GOT3 (cell line): ENCODE measurements at regions not wholly inside any gene's neighbourhood (a gene's known extent, or its start where the extent isn't known, plus 50 kb on each side); places are given as distances from the start of the nearest gene placed in this dataset.
"Not testable (repeated sequence)": the region's sequence is repeated elsewhere in the genome, so short reads cannot be mapped to it uniquely, and the experiment has no call there.

Experiments
- DNase-seq: peaks from one replicate; lab custom pipeline; 2025; ENCODE audit warnings: mixed read lengths; lab: John Stamatoyannopoulos, UW

DNA sequence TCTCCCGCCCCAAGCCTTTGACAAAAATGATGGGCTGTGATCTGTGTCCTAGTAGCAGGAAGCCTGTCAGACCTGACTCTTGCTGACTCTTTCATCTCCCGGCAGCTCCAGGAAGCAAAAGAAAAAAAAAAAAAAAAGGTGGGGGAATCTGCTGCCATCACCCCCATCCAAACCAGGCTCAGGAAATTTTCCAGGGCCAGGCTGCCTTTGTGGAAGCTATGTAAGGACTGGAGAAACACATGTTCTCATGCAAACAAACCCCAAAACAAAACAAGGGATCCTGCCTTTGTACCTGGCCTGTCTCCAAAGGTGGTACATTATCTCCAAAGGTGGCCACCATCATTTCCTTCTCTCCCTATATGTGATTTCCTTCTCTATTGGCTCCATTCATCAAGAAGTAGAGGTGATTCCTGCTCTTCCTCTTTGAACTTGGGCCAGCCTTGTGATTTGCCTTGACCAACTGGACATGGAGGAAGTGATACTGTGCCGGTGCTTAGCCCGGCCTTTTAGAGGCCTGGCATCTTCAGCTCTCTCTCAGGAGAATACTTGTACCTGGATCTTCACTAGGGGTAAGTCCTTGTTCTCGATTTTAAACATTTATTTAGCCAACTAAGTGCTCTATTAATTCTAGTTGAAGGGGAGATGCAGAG lies 192.2 kb upstream of the SVIL start:
- no peak for DNase-seq

DNA sequence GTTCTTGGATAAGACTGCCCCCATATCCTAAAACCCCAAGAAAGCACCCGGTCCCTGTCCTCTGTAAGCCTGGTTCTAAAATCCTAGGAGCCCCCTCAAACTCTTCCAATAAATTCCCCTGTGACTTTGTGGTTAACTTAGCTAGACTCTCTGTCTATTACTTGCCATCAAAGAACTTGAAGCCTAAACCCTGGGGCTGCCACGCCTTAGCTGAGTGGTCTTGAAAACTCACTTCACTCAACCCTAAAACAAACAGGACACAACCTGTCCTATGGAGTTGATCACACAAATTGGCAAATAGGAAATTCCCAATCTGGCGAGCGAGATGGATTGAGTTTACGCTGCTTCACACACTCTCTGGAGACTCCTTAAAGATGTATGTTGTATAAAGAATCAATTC lies 191.4 kb upstream of the SVIL start:
- no peak for DNase-seq

DNA sequence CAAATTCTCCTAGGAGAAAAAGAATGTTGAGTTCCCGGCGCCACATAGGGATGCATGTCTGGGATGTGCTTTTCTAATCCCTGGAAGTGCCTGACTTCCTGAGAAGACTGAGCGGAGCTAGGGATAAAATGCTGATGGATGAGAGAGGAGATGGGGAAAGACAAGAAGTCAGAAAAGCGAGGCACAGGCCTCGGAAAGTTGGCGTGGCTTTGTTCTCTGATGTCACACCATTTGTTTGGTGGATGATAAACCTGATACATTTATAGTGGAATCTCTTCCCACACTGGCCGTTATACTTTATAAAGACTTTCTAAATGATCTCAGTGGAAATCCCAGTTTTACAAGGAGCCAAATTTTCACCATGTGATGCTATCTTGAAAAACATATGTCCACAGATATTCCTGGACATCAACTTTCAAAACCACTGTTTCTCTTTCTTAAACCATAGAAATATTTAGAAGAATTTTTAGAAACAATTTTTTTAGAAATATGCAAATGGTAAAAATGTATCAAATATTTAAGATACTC lies 188.8 kb upstream of the SVIL start:
- no peak for DNase-seq

GRCh38 chr10:29820890-29821461 lies 186.2 kb upstream of the SVIL start:
- no peak for DNase-seq

- no peak for DNase-seq
Measured at GRCh38 chr10:29816801-29817558, 182.2 kb upstream of the SVIL start.

DNA sequence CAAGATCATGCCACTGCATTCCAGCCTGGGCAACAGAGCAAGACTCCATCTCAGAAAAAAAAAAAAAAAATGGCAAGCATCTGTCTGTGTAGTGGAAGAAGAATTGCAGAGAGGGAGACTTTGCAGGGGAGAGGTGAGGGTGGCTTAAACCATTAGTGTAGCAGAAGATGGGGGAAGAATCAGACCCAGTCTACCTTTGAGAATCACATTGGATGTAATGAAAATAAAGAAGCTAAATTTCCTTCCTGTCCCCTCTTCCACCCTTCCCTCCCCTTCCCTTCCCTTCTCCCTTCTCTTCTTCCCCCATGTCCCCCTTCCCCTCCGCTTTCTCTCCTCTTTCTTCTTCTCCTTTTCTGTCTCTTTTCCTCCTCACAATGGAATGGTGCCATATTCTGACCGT lies 180.8 kb upstream of the SVIL start:
- DNase-seq: no peak

GRCh38 chr10:29811751-29812427 lies 177.1 kb upstream of the SVIL start:
- DNase-seq: no peak

- no peak for DNase-seq
Measured at GRCh38 chr10:29810816-29811215, 176.0 kb upstream of the SVIL start.

GRCh38 chr10:29810231-29810630 lies 175.5 kb upstream of the SVIL start:
- not testable (repeated sequence) for DNase-seq

DNA sequence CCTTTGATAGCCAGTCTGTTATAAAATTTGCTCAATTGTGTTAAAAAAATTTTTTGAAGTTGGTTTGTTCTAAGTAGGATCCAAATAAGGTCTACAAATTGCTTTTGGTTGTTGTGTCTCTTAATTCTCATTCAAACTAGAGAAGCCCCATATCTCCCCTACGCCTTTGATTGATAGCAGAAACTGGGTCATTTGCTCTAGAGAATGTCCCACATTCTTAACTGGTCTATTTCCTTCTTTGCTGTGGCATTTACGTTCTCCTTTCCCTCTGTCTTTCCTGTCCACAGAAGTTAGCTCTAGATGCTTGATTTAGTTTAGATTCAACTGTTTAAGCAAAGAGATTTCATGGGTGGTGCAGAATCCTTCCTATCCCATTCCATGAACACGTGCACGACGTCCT lies 174.6 kb upstream of the SVIL start:
- DNase-seq: no peak

GRCh38 chr10:29807163-29807806 lies 172.5 kb upstream of the SVIL start:
- no peak for DNase-seq

GRCh38 chr10:29806350-29806788 lies 171.6 kb upstream of the SVIL start:
- DNase-seq: no peak

- DNase-seq: no peak
Measured at GRCh38 chr10:29805134-29805723, 170.5 kb upstream of the SVIL start.

GRCh38 chr10:29804025-29804852 lies 169.5 kb upstream of the SVIL start:
- DNase-seq: peak; percentile 22

DNA sequence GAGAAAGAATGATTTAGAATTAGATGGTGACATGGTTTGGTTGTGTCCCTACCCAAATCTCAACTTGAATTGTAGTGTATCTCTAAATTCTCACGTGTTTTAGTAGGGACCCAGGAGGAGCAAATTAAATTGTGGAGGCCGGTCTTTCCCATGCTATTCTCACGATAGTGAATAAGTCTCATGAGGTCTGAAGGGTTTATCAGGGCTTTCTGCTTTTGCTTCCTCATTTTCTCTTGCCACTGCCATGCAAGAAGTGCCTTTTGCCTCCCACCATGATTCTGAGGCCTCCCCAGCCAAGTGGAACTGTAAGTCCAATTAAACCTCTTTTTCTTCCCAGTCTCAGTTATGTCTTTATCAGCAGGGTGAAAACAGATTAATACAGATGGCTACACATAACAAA lies 167.4 kb upstream of the SVIL start:
- no peak for DNase-seq

DNA sequence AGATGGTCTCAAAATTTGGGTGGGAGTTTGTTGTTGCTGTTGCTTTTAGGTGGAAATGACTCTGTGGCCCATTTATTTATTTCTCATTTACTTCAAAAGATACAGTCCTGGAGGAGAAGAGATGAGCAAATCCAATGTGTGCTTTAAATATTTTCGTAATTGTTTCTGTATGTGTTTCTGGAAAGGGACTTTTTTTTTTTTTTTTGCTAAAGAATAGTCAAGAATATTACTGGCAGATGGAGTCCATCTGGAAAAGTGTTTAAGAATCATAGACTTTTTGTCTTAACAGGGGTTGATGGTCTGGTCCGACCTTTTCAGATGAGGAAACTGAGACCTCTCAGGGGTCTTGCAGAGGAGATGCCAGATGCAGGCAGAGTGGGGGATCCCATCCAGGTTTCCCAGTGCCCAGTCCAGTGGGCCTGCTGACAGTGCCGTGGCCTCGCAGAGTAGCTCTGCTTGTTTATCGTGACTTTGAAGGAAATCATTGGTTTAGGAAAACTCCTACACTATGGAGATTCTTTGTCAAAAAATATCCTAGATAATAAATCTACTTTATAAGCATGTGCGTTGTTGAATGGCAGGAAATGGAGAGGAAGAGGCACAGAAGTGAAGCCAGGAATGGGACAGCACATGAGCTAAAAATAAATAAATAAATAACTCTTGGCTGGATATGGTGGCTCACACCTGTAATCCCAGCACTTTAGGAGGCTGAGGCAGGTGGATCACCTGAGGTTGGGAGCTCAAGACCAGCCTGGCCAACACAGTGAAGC lies 164.3 kb upstream of the SVIL start:
- no peak for DNase-seq

DNA sequence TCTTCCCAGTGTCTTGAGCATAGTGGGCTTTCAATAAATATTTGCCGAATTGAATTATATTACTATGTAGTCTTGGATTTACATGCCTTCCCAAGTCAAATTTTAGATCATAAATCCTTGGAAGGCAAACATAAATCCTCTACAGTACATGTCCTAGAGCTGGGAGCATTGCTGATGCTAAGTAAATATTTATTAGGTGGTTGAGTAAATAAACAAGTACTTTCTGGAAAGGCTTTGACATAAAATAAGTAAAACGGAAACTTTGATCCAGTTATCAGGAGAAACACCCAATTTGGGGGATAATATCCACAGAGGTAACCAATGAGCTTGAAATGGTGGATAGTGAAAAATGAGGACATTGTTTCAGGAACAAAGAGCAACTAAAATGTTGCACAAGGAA lies 162.8 kb upstream of the SVIL start:
- no peak for DNase-seq

GRCh38 chr10:29795850-29796249 lies 161.1 kb upstream of the SVIL start:
- no peak for DNase-seq

GRCh38 chr10:29794776-29795611 lies 160.2 kb upstream of the SVIL start:
- DNase-seq: no peak
